Astrocyte (in vitro differentiated cells and primary cell): ENCODE measurements at regions not wholly inside any gene's neighbourhood (a gene's known extent, or its start where the extent isn't known, plus 50 kb on each side); places are given as distances from the start of the nearest gene placed in this dataset.

Experiments
- DNase-seq: peaks from one replicate; pipeline ENCODE4 v3.0.0-alpha.2; 2010; ENCODE audit warnings: low read depth
- FAIRE-seq: peaks from 2 replicates; lab custom pipeline; 2011; peaks lifted over from hg19 to GRCh38; lab: Jason Lieb, UNC
- H2AFZ ChIP-seq: 2 replicates; pipeline ENCODE4 v1.6.0; 2012; ENCODE audit warnings: low read depth, low read length, inconsistent platforms
- H3K27ac ChIP-seq: 2 replicates; pipeline ENCODE4 v1.5.1; 2011; ENCODE audit warnings: low read depth, low read length, inconsistent platforms
- H3K27me3 ChIP-seq: 2 replicates; pipeline ENCODE4 v1.6.0; 2011; ENCODE audit warnings: low read length, inconsistent platforms; ENCODE audit not compliant: insufficient read depth
- H3K36me3 ChIP-seq: 2 replicates; pipeline ENCODE4 v1.5.1; 2011; ENCODE audit warnings: low read length, inconsistent platforms; ENCODE audit not compliant: insufficient read depth
- H3K4me1 ChIP-seq: 2 replicates; pipeline ENCODE4 v1.5.1; 2011; ENCODE audit warnings: low read length, inconsistent platforms; ENCODE audit not compliant: insufficient read depth
- H3K4me2 ChIP-seq: 2 replicates; pipeline ENCODE4 v1.6.0; 2012; ENCODE audit warnings: low read length, inconsistent platforms
- H3K4me3 ChIP-seq: 2 replicates; pipeline ENCODE4 v1.5.1; 2011; ENCODE audit warnings: low read depth, mild to moderate bottlenecking, low read length, inconsistent platforms; ENCODE audit not compliant: insufficient read depth
- H3K79me2 ChIP-seq: 2 replicates; pipeline ENCODE4 v1.6.0; 2012; ENCODE audit warnings: mild to moderate bottlenecking, low read length, inconsistent platforms; ENCODE audit not compliant: insufficient read depth
- H3K9ac ChIP-seq: 2 replicates; pipeline ENCODE4 v1.6.0; 2012; ENCODE audit warnings: mild to moderate bottlenecking, low read length, inconsistent platforms
- H3K9me3 ChIP-seq: 2 replicates; pipeline ENCODE4 v1.5.1; 2012; ENCODE audit warnings: low read depth, mild to moderate bottlenecking, low read length, inconsistent platforms; ENCODE audit not compliant: insufficient read depth
- H4K20me1 ChIP-seq: 2 replicates; pipeline ENCODE4 v1.6.0; 2012; ENCODE audit warnings: low read length, inconsistent platforms; ENCODE audit not compliant: insufficient read depth
- H3K27ac Mint-ChIP-seq: one replicate; pipeline ENCODE4 v1.8.0; 2021; ENCODE audit warnings: mild to moderate bottlenecking, mixed read lengths; ENCODE audit not compliant: unreplicated experiment
- H3K27me3 Mint-ChIP-seq: one replicate; pipeline ENCODE4 v1.8.0; 2021; ENCODE audit warnings: low read depth, mixed read lengths; ENCODE audit not compliant: unreplicated experiment
- H3K36me3 Mint-ChIP-seq: one replicate; pipeline ENCODE4 v1.8.0; 2021; ENCODE audit warnings: low read depth, mixed read lengths; ENCODE audit not compliant: unreplicated experiment
- H3K4me1 Mint-ChIP-seq: one replicate; pipeline ENCODE4 v1.8.0; 2021; ENCODE audit warnings: low read depth, mixed read lengths; ENCODE audit not compliant: unreplicated experiment
- H3K4me3 Mint-ChIP-seq: one replicate; pipeline ENCODE4 v1.8.0; 2021; ENCODE audit warnings: mild to moderate bottlenecking, moderate library complexity, mixed read lengths; ENCODE audit not compliant: unreplicated experiment
- H3K9me3 Mint-ChIP-seq: one replicate; pipeline ENCODE4 v1.8.0; 2021; ENCODE audit warnings: mild to moderate bottlenecking, mixed read lengths; ENCODE audit not compliant: unreplicated experiment
- CTCF ChIP-seq: IDR thresholded peaks from 2 replicates; pipeline ENCODE4 v1.5.1; 2011; ENCODE audit warnings: low read depth, mild to moderate bottlenecking, inconsistent platforms, low read length, moderate library complexity; ENCODE audit not compliant: insufficient read depth
- EZH2 ChIP-seq: IDR thresholded peaks from 2 replicates; pipeline ENCODE4 v1.6.1; 2012; ENCODE audit warnings: mild to moderate bottlenecking, low read length, inconsistent platforms; ENCODE audit not compliant: insufficient read depth

GRCh38 chr1:101437800-101438199, 201.0 kb downstream of the S1PR1 start:
- H3K27me3 Mint-ChIP-seq, result no peaks in the 10 kb centered on the region
- no peaks in the 10 kb centered on the region for H3K4me1 ChIP-seq
- no peak for DNase-seq
- no peaks in the 10 kb centered on the region for H3K79me2 ChIP-seq
- TF ChIP-seq CTCF (no peak), EZH2 (no peak)
- H3K9me3 Mint-ChIP-seq, result no peaks in the 10 kb centered on the region
- H3K4me1 Mint-ChIP-seq, result no peaks in the 10 kb centered on the region
- no peak overlapping the region for H3K4me3 ChIP-seq
- H4K20me1 ChIP-seq, result no peaks in the 10 kb centered on the region
- H2AFZ ChIP-seq, result no peak overlapping the region
- H3K9ac ChIP-seq, result no peak overlapping the region
- H3K36me3 ChIP-seq, result no peaks in the 10 kb centered on the region
- no peak overlapping the region for H3K27ac ChIP-seq
- H3K9me3 ChIP-seq, result no peaks in the 10 kb centered on the region
- no peak overlapping the region for H3K4me3 Mint-ChIP-seq
- no peak overlapping the region for H3K4me2 ChIP-seq
- H3K27ac Mint-ChIP-seq, result no peak overlapping the region
- no peak for FAIRE-seq
- peaks cover 12% of the 10 kb centered on the region for H3K27me3 ChIP-seq
- H3K36me3 Mint-ChIP-seq, result no peaks in the 10 kb centered on the region

DNA sequence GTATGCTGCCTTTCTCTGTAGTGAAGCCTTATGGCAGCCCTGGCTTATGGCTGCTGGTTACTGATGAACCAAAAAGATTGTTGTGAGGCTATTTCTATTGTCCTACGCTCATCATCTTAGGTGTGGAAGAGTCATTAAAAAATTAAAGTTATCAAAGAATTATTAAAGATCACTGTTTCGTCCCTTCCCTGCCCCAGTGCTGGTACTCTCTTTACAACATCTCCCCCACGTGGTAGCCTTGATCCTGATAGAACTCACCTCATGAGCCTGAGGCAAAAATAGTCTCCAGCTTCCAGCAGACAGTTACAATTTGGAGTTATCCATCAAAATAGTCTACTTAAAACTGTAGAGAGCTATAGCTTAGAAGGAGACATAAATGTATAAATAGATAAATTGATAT, 201.5 kb downstream of the S1PR1 start:
- no peak overlapping the region for H3K27ac Mint-ChIP-seq
- TF ChIP-seq CTCF (peak; percentile 21), EZH2 (no peak)
- Histone ChIP-seq H3K9ac (no peak overlapping the region), H3K4me3 (no peak overlapping the region), H3K9me3 (no peaks in the 10 kb centered on the region), H4K20me1 (no peaks in the 10 kb centered on the region), H3K27ac (no peak overlapping the region), H3K27me3 (peaks cover 12% of the 10 kb centered on the region), H3K4me1 (no peaks in the 10 kb centered on the region), H3K4me2 (no peak overlapping the region), H3K36me3 (no peaks in the 10 kb centered on the region), H2AFZ (no peak overlapping the region), H3K79me2 (no peaks in the 10 kb centered on the region)
- H3K9me3 Mint-ChIP-seq, result no peaks in the 10 kb centered on the region
- H3K4me1 Mint-ChIP-seq, result no peaks in the 10 kb centered on the region
- DNase-seq (no peak), FAIRE-seq (no peak)
- no peaks in the 10 kb centered on the region for H3K27me3 Mint-ChIP-seq
- no peak overlapping the region for H3K4me3 Mint-ChIP-seq
- H3K36me3 Mint-ChIP-seq, result no peaks in the 10 kb centered on the region

- H3K9me3 Mint-ChIP-seq, result no peaks in the 10 kb centered on the region
- DNase-seq (no peak), FAIRE-seq (no peak)
- no peaks in the 10 kb centered on the region for H3K36me3 Mint-ChIP-seq
- H3K27me3 Mint-ChIP-seq, result no peaks in the 10 kb centered on the region
- no peaks in the 10 kb centered on the region for H3K4me1 Mint-ChIP-seq
- Histone ChIP-seq H3K4me3 (no peak overlapping the region), H3K36me3 (no peaks in the 10 kb centered on the region), H3K9ac (no peak overlapping the region), H3K27me3 (peaks cover 12% of the 10 kb centered on the region), H4K20me1 (no peaks in the 10 kb centered on the region), H3K9me3 (no peaks in the 10 kb centered on the region), H3K79me2 (no peaks in the 10 kb centered on the region), H3K27ac (no peak overlapping the region), H2AFZ (no peak overlapping the region), H3K4me2 (no peak overlapping the region), H3K4me1 (no peaks in the 10 kb centered on the region)
- no peak overlapping the region for H3K27ac Mint-ChIP-seq
- TF ChIP-seq EZH2 (no peak), CTCF (no peak)
- no peak overlapping the region for H3K4me3 Mint-ChIP-seq
These were observed 203.7 kb downstream of the S1PR1 start for GRCh38 chr1:101440485-101440884.
